HepG2 (cell line): ENCODE measurements at regions not wholly inside any gene's neighbourhood (a gene's known extent, or its start where the extent isn't known, plus 50 kb on each side); places are given as distances from the start of the nearest gene placed in this dataset.

ENCODE experiments used
- ATAC-seq: fragments of 200-7000 bp; cut with Tn5 transposase; 3 replicates; pipeline ENCODE4 v1.9.1; 2020; ENCODE audit warnings: mild to moderate bottlenecking, moderate library complexity
- BruUV-seq: library from RNA; stranded (reverse); fragments of 400-500 nt; replicated peaks from 2 replicates; lab custom pipeline; 2021; lab: Mats Ljungman, UMichigan
- CTCF ChIA-PET: fragments of 300-600 bp; formaldehyde crosslinking; extraction: SDS; loops from one replicate; lab custom pipeline; 2021; ENCODE audit warnings: low total read pairs, inconsistent platforms, low intra/inter-chr PET ratio; lab: Yijun Ruan, JAX
- POLR2A ChIA-PET: fragments of 350-600 bp; sonication (Branson Sonifier 250); formaldehyde crosslinking; loops from one replicate; lab custom pipeline; 2020; ENCODE audit warnings: antibody characterized with exemption, inconsistent platforms; lab: Yijun Ruan, JAX
- DNase-seq: peaks from one replicate; pipeline ENCODE4 v3.0.0-alpha.2; 2015; ENCODE audit warnings: low spot score
- FAIRE-seq: peaks from 3 replicates; lab custom pipeline; 2011; peaks lifted over from hg19 to GRCh38; lab: Jason Lieb, UNC
- H2AFZ ChIP-seq: one replicate; pipeline ENCODE4 v1.6.1; 2011; ENCODE audit warnings: low read length, inconsistent platforms
- H3K27ac ChIP-seq: fragments of 300-600 bp; 3 replicates; pipeline ENCODE4 v1.8.0; 2011; ENCODE audit warnings: mixed run types, mild to moderate bottlenecking, mixed read lengths, low read length, inconsistent platforms; ENCODE audit not compliant: insufficient read depth; ENCODE audit errors: extremely low read length
- H3K27me3 ChIP-seq, 2 experiments: fragments of 200-600 bp in 1 of 2; 2 replicates in 1 of 2; 3 replicates in 1 of 2; pipeline versions ENCODE4 v1.6.0 to v1.8.0; 2011; ENCODE audit warnings: low read length in 2 of 2, mild to moderate bottlenecking in 2 of 2, moderate library complexity in 2 of 2, inconsistent platforms in 1 of 2; ENCODE audit not compliant: insufficient read depth in 2 of 2, control insufficient read depth in 1 of 2
- H3K36me3 ChIP-seq, 2 experiments: fragments of 200-600 bp in 1 of 2; replicated peaks in 1 of 2; 2 replicates in 1 of 2; 3 replicates in 1 of 2; pipeline versions ENCODE4 v1.5.1 to v1.8.0; 2011; ENCODE audit warnings: low read length in 2 of 2, inconsistent platforms in 1 of 2; ENCODE audit not compliant: insufficient read depth in 2 of 2, control insufficient read depth in 1 of 2
- H3K4me1 ChIP-seq: 2 replicates; pipeline ENCODE4 v1.5.1; 2012; ENCODE audit warnings: low read length, inconsistent platforms; ENCODE audit not compliant: insufficient read depth
- H3K4me2 ChIP-seq: 2 replicates; pipeline ENCODE4 v1.6.0; 2011; ENCODE audit warnings: low read depth, low read length, inconsistent platforms
- H3K4me3 ChIP-seq, 3 experiments: fragments of 200-600 bp in 1 of 3; sonication (generic), shearing (Covaris generic) in 1 of 3; replicated peaks in 1 of 3; 2 replicates each; pipeline ENCODE4 v1.5.1; 2011 to 2016; ENCODE audit warnings: low read length in 3 of 3, inconsistent platforms in 2 of 3, low read depth in 2 of 3, mild to moderate bottlenecking in 2 of 3, control low read depth in 1 of 3, mixed read lengths in 1 of 3; ENCODE audit not compliant: insufficient read depth in 1 of 3
- H3K79me2 ChIP-seq: one replicate; pipeline ENCODE4 v1.6.1; 2011; ENCODE audit warnings: low read length, inconsistent platforms; ENCODE audit not compliant: insufficient read depth
- H3K9ac ChIP-seq: 2 replicates; pipeline ENCODE4 v1.6.0; 2011; ENCODE audit warnings: mild to moderate bottlenecking, low read depth, low read length, inconsistent platforms; ENCODE audit not compliant: insufficient read depth
- H3K9me3 ChIP-seq: 2 replicates; pipeline ENCODE4 v1.5.1; 2012; ENCODE audit warnings: mild to moderate bottlenecking, low read length
- H4K20me1 ChIP-seq: 2 replicates; pipeline ENCODE4 v1.6.0; 2011; ENCODE audit warnings: inconsistent platforms, mild to moderate bottlenecking, low read length, moderate library complexity; ENCODE audit not compliant: insufficient read depth
- CREB1 ChIP-seq, 2 experiments: fragments of 450-650 bp in 1 of 2; IDR thresholded peaks; 2 replicates each; pipeline ENCODE4 v1.6.1; 2016 to 2017; ENCODE audit warnings: control low read depth in 1 of 2, mild to moderate bottlenecking in 1 of 2, missing compliant biosample characterization in 1 of 2, missing genetic modification characterization in 1 of 2
- JARID2 ChIP-seq: sonication (generic); formaldehyde crosslinking; IDR thresholded peaks from 2 replicates; pipeline ENCODE4 v1.8.1; 2023; ENCODE audit warnings: missing genetic modification reagents, inconsistent platforms; ENCODE audit not compliant: insufficient replicate concordance
- RAD21 ChIP-seq: fragments of 450-650 bp; formaldehyde crosslinking; IDR thresholded peaks from 2 replicates; pipeline ENCODE4 v1.5.0; 2020; ENCODE audit warnings: mild to moderate bottlenecking
- SALL1 ChIP-seq: sonication (generic); formaldehyde crosslinking; IDR thresholded peaks from 2 replicates; pipeline ENCODE4 v1.8.0; 2022; ENCODE audit warnings: mild to moderate bottlenecking, missing genetic modification reagents
- WGBS: methylation state at CpG from one replicate; pipeline ENCODE4 v1.1.6; 2017; ENCODE audit warnings: low lambda C conversion rate; 5-methylcytosine and 5-hydroxymethylcytosine counted together
- in situ Hi-C: cut with HindIII; loops from 2 replicates; pipeline ENCODE4 v1.10.0; 2017; ENCODE audit warnings: low pct_unique_long_range_greater_than_20kb; ENCODE audit not compliant: extremely low pct_ligation_motif_present
- intact Hi-C: fragments of 100-400 bp; cut with micrococcal nuclease; formaldehyde crosslinking; loops from one replicate; pipeline ENCODE4 v1.10.0; 2022; ENCODE audit not compliant: unreplicated experiment
- TF ChIP-seq, protein P1 (sequence below): sonication (generic); IDR thresholded peaks from 2 replicates; pipeline ENCODE4 v1.6.1; 2016; ENCODE audit warnings: low read depth, borderline replicate concordance
- TF ChIP-seq, protein P2 (sequence below): sonication (generic); formaldehyde crosslinking; conservative IDR thresholded peaks from 2 replicates; pipeline ENCODE4 v1.4.0; 2020; ENCODE audit warnings: missing genetic modification reagents

DNA sequence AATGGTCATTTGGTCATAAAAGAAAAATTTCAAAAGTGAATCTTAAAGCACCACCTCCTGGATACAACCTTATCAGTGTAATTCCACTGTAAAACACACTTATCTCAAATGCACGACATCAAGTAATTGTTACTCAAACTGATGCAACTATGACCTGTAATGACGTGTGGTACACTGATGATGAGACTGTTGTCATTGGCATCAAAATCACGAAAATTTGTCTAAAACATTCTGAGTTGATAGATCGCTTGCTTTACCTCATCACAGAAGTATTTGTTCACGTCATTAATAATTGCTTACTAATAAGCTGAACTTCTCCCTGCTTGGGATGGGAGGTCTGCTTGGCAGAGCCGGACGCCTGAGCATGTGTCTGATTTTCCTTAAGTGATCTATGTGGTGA, 221.8 kb upstream of the KLF6 start:
- DNase-seq (no peak), ATAC-seq (no peak), FAIRE-seq (no peak)
- ChIA-PET CTCF (no interaction called here), POLR2A (no interaction called here)
- Histone ChIP-seq H3K4me1 (no peaks in the 10 kb centered on the region), H3K9me3 (no peaks in the 10 kb centered on the region), H3K9ac (no peak overlapping the region), H3K4me2 (no peak overlapping the region), H3K27me3 (peaks cover 0 to 35% of the 10 kb centered on the region in 2 experiments; a peak in 3 of 5 replicates), H3K36me3 (no peaks in the 10 kb centered on the region), H3K4me3 (no peak overlapping the region), H3K79me2 (no peaks in the 10 kb centered on the region), H2AFZ (no peak overlapping the region), H3K27ac (no peak overlapping the region), H4K20me1 (no peaks in the 10 kb centered on the region)
- TF ChIP-seq JARID2 (CRISPR knock-in tag): no peak
- TF ChIP-seq, protein P1, sequence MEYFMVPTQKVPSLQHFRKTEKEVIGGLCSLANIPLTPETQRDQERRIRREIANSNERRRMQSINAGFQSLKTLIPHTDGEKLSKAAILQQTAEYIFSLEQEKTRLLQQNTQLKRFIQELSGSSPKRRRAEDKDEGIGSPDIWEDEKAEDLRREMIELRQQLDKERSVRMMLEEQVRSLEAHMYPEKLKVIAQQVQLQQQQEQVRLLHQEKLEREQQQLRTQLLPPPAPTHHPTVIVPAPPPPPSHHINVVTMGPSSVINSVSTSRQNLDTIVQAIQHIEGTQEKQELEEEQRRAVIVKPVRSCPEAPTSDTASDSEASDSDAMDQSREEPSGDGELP: no peak
- no peak for TF ChIP-seq SALL1 (CRISPR knock-in tag)
- TF ChIP-seq CREB1 (IDR thresholded peaks at IDR 0.05): peak; percentile 80
- TF ChIP-seq CREB1 (CRISPR knock-in tag; IDR thresholded peaks at IDR 0.05): no peak
- intact Hi-C loops: no loop called here
- 7% methylated on average over 7 of the region's 7 CpGs for WGBS
- in situ Hi-C loops: no loop called here
- BruUV-seq: no TSS peak

DNA sequence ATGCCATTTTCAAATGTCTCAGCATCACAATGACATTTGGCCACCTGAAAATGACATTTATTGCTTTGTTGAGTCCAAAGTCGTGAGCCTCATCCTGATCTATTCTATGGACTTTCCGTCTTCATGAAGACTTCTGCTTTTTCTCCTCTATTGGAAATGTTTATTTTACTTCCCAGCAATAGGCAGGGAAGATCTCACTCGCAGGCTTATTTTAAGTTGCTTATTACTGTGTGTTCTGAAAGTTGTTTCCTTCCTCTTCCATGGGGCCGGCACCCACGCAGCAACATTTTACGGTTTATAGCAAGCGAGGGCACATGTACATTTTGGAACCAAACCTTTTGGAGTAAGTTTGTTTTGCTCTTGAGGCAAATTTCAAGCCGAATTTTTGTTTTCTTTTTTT, 221.0 kb upstream of the KLF6 start:
- 20% methylated on average over 8 of the region's 8 CpGs for WGBS
- Histone ChIP-seq H3K4me2 (no peak overlapping the region), H3K4me1 (no peaks in the 10 kb centered on the region), H3K9ac (no peak overlapping the region), H4K20me1 (no peaks in the 10 kb centered on the region), H3K27me3 (peaks cover 0 to 33% of the 10 kb centered on the region in 2 experiments; a peak in 3 of 5 replicates), H3K4me3 (no peak overlapping the region), H3K79me2 (no peaks in the 10 kb centered on the region), H3K27ac (no peak overlapping the region), H2AFZ (no peak overlapping the region), H3K9me3 (no peaks in the 10 kb centered on the region), H3K36me3 (no peaks in the 10 kb centered on the region)
- no TSS peak for BruUV-seq
- intact Hi-C loops (no loop called here), in situ Hi-C loops (no loop called here)
- FAIRE-seq (no peak), DNase-seq (no peak), ATAC-seq (no peak)
- TF ChIP-seq RAD21 (CRISPR knock-in tag): no peak
- TF ChIP-seq, protein P2, sequence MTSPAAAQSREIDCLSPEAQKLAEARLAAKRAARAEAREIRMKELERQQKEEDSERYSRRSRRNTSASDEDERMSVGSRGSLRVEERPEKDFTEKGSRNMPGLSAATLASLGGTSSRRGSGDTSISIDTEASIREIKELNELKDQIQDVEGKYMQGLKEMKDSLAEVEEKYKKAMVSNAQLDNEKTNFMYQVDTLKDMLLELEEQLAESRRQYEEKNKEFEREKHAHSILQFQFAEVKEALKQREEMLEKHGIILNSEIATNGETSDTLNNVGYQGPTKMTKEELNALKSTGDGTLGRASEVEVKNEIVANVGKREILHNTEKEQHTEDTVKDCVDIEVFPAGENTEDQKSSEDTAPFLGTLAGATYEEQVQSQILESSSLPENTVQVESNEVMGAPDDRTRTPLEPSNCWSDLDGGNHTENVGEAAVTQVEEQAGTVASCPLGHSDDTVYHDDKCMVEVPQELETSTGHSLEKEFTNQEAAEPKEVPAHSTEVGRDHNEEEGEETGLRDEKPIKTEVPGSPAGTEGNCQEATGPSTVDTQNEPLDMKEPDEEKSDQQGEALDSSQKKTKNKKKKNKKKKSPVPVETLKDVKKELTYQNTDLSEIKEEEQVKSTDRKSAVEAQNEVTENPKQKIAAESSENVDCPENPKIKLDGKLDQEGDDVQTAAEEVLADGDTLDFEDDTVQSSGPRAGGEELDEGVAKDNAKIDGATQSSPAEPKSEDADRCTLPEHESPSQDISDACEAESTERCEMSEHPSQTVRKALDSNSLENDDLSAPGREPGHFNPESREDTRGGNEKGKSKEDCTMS: no peak
- ChIA-PET CTCF (no interaction called here), POLR2A (no interaction called here)
